Ectodermal cell (in vitro differentiated cells): ENCODE measurements at regions not wholly inside any gene's neighbourhood (a gene's known extent, or its start where the extent isn't known, plus 50 kb on each side); places are given as distances from the start of the nearest gene placed in this dataset.
"Not testable (repeated sequence)": the region's sequence is repeated elsewhere in the genome, so short reads cannot be mapped to it uniquely, and the experiment has no call there.

Experiments used
- H3K27ac ChIP-seq: 2 replicates; pipeline ENCODE4 v1.7.0; 2013; ENCODE audit warnings: mild to moderate bottlenecking, low read depth, low read length; ENCODE audit not compliant: insufficient read depth, poor library complexity, severe bottlenecking
- H3K27me3 ChIP-seq: 2 replicates; pipeline ENCODE4 v1.7.0; 2013; ENCODE audit warnings: mild to moderate bottlenecking, low read length; ENCODE audit not compliant: insufficient read depth, control insufficient read depth, poor library complexity, severe bottlenecking
- H3K36me3 ChIP-seq: one replicate; pipeline ENCODE4 v1.7.0; 2013; ENCODE audit warnings: low read length; ENCODE audit not compliant: control insufficient read depth, insufficient read depth
- H3K4me1 ChIP-seq: one replicate; pipeline ENCODE4 v1.7.0; 2013; ENCODE audit warnings: low read length; ENCODE audit not compliant: control insufficient read depth, insufficient read depth
- H3K4me3 ChIP-seq: 2 replicates; pipeline ENCODE4 v1.7.0; 2013; ENCODE audit warnings: low read depth, low read length, control low read depth; ENCODE audit not compliant: insufficient read depth
- H3K9me3 ChIP-seq: 2 replicates; pipeline ENCODE4 v1.7.0; 2013; ENCODE audit warnings: mild to moderate bottlenecking, low read length, moderate library complexity; ENCODE audit not compliant: control insufficient read depth
- WGBS, 2 experiments: methylation state at CpG; one replicate each; pipeline ENCODE4 v1.1.7; 2013; ENCODE audit warnings: missing lambda C conversion rate in 2 of 2; 5-methylcytosine and 5-hydroxymethylcytosine counted together

- not testable (repeated sequence) for H3K4me1 ChIP-seq, H3K4me3 ChIP-seq, H3K27ac ChIP-seq, H3K36me3 ChIP-seq, H3K27me3 ChIP-seq, H3K9me3 ChIP-seq
- WGBS, 2 experiments, result no CpG with 5 or more reads among the region's 1 CpG
These were observed 1084.3 kb downstream of the GATA3 start for GRCh38 chr10:9138829-9139228.

GRCh38 chr10:9140373-9140772 is 1085.9 kb downstream of the GATA3 start:
- Histone ChIP-seq H3K27me3 (no peaks in the 10 kb centered on the region), H3K27ac (no peak overlapping the region), H3K4me3 (no peak overlapping the region), H3K36me3 (no peaks in the 10 kb centered on the region), H3K9me3 (no peaks in the 10 kb centered on the region), H3K4me1 (no peaks in the 10 kb centered on the region)
- 88 to 90% methylated on average over 3 of the region's 3 CpGs for WGBS, 2 experiments

DNA sequence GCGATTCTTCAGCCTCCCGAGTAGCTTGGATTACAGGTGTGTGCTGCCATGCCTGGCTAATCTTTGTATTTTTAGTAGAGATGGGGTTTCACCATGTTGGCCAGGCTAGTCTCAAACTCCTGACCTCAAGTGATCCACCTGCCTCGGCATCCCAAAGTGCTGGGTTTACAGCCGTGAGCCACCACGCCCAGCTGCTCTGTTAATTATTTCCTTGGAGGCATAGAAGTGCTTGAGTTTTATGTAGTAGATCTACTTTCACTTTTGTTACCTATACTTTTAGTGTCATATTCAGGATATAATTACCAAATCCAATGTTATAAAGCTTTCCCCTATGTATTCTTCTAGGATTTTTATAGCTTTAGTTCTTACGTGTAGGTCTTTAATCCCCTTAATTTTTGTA is 1093.0 kb downstream of the GATA3 start:
- Histone ChIP-seq H3K27ac (no peak overlapping the region), H3K9me3 (no peaks in the 10 kb centered on the region), H3K36me3 (no peaks in the 10 kb centered on the region), H3K4me1 (peaks cover 4% of the 10 kb centered on the region), H3K27me3 (no peaks in the 10 kb centered on the region), H3K4me3 (no peak overlapping the region)
- 92 to 96% methylated on average over 6 of the region's 6 CpGs for WGBS, 2 experiments

- Histone ChIP-seq H3K9me3 (no peaks in the 10 kb centered on the region), H3K4me3 (no peak overlapping the region), H3K27ac (no peak overlapping the region), H3K4me1 (peaks cover 4% of the 10 kb centered on the region), H3K36me3 (no peaks in the 10 kb centered on the region), H3K27me3 (no peaks in the 10 kb centered on the region)
These were observed 1094.6 kb downstream of the GATA3 start for GRCh38 chr10:9149134-9149533.

DNA sequence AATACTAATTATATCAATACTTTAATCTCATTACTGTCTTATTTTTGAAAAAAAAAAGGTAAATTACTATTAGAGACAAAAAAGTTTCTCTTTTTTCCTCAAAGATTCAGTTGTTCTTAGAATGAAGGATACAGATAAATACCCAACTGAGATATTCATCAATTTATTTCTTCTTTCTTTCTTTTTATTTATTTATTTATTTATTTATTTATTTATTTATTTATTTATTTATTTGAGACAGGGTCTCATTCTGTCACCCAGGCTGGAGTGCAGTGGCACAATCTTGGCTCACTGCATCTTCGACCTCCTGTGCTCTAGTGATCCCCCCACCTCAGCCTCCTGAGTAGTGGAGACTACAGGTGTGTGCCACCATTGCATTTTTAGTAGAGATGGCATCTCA is 1098.6 kb downstream of the GATA3 start:
- H3K4me1 ChIP-seq, H3K27me3 ChIP-seq, H3K27ac ChIP-seq, H3K9me3 ChIP-seq, H3K4me3 ChIP-seq, H3K36me3 ChIP-seq: not testable (repeated sequence)
- 87 to 96% methylated on average over 1 of the region's 1 CpG for WGBS, 2 experiments

DNA sequence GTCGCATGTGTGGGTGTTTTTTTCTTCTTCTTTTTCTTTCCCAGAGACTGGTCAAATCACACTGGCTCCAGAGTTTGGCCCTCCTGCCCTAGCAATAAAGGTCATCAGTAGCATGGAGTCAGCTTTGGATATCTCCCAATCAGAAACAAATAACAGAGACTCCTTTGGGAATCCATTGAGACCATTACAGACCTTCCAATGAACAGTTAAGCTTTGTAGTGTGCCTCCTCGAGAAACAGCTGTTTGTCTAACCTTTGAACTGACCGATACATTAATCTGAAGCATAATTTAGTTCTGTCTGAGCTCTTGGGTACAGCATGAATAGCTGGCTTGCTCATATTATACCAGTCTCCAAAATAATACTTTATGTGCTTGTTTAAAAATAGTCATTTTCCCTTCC is 1103.2 kb downstream of the GATA3 start:
- Histone ChIP-seq H3K36me3 (peaks cover 3% of the 10 kb centered on the region), H3K27me3 (no peaks in the 10 kb centered on the region), H3K4me3 (no peak overlapping the region), H3K9me3 (no peaks in the 10 kb centered on the region), H3K27ac (no peak overlapping the region), H3K4me1 (no peaks in the 10 kb centered on the region)
- WGBS, 2 experiments, result 88 to 95% methylated on average over 3 of the region's 3 CpGs

- no peaks in the 10 kb centered on the region for H3K9me3 ChIP-seq
- 94 to 98% methylated on average over 3 of the region's 3 CpGs for WGBS, 2 experiments
These were observed 1104.2 kb downstream of the GATA3 start for GRCh38 chr10:9158675-9159074.

DNA sequence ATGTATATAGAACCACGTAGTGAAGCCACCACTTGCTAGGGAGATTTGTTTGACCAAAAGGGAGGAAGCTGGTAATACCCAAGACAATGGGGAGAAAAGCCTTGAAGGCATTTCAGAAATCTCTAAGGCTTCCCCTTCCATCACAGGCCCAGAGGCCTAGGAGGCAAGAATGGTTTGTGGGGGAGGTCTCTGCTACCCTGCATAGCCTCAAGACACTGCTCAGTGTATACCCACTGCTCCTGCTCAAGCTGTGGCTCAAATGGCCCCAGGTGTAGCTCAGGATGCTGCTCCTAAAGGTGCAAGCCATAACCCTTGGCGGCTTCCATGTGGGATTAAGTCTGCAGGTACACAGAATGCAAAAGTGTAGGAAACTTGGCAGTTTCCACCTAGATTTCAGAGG is 1105.8 kb downstream of the GATA3 start:
- Histone ChIP-seq H3K9me3 (no peaks in the 10 kb centered on the region), H3K27me3 (no peaks in the 10 kb centered on the region), H3K27ac (no peak overlapping the region), H3K4me1 (no peaks in the 10 kb centered on the region), H3K4me3 (no peak overlapping the region), H3K36me3 (peaks cover 3% of the 10 kb centered on the region)
- WGBS, 2 experiments, result 93 to 96% methylated on average over 2 of the region's 2 CpGs

More at GRCh38 chr10:9158675-9159074, 1104.2 kb downstream of the GATA3 start:
- Histone ChIP-seq H3K36me3 (peaks cover 3% of the 10 kb centered on the region), H3K4me3 (no peak overlapping the region), H3K27me3 (no peaks in the 10 kb centered on the region), H3K4me1 (no peaks in the 10 kb centered on the region), H3K27ac (no peak overlapping the region)

- Histone ChIP-seq H3K4me3 (no peak overlapping the region), H3K36me3 (peaks cover 3% of the 10 kb centered on the region), H3K27me3 (no peaks in the 10 kb centered on the region), H3K9me3 (no peaks in the 10 kb centered on the region), H3K27ac (no peak overlapping the region), H3K4me1 (no peaks in the 10 kb centered on the region)
- 84 to 93% methylated on average over 2 of the region's 2 CpGs for WGBS, 2 experiments
These were observed 1109.2 kb downstream of the GATA3 start for GRCh38 chr10:9163699-9164098.

DNA sequence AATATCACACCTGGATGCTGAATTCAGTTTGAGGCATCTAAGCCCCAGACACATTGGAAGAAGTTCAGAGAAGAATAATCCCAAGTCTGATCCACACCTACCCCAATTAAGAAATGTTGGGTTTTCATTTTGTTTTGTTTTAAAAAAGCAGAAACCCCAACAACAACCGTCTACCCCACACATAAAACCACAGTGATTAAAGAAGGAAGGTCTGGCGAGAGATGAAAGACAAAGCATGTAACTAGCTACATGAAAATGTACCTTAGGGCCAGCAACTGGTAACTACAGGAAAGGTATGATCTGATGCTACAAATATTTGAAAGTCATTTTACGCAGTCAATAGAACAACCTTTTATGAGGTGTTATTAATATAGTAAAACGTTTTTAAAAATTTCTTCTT is 1112.3 kb downstream of the GATA3 start:
- no peaks in the 10 kb centered on the region for H3K27me3 ChIP-seq
- 97 to 100% methylated on average over 1 to 2 of the region's 4 CpGs for whole genome bisulfite sequencing, 2 experiments
- H3K9me3 ChIP-seq, result no peaks in the 10 kb centered on the region

DNA sequence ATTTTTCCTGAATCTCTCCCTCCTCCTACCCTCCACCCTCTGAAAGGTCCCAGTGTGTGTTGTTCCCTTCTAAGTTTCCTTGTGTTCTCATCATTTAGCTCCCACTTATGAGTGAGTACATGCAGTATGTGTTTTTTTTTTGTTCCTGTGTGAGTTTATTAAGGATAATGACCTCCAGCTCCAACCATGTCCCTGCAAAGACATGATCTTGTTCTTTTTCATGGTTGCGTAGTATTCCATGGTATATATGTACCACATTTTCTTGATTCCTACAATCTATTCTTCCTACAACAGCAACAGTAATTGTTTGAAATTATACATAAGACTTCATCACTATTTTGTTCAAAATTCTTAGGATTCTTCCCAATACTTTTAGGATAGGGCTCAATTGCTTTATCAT is 1117.8 kb downstream of the GATA3 start:
- no peaks in the 10 kb centered on the region for H3K36me3 ChIP-seq
- H3K4me3 ChIP-seq, result no peak overlapping the region
- no peaks in the 10 kb centered on the region for H3K4me1 ChIP-seq
- WGBS, 2 experiments, result 100% methylated on average over 1 of the region's 1 CpG; no CpG with 5 or more reads in 1 of the 2 experiments
- no peaks in the 10 kb centered on the region for H3K27me3 ChIP-seq
- no peak overlapping the region for H3K27ac ChIP-seq
- H3K9me3 ChIP-seq, result no peaks in the 10 kb centered on the region

More for the DNA sequence above, 1112.3 kb downstream of the GATA3 start:
- Histone ChIP-seq H3K4me3 (no peak overlapping the region), H3K36me3 (no peaks in the 10 kb centered on the region), H3K27ac (no peak overlapping the region), H3K4me1 (no peaks in the 10 kb centered on the region)
